GM12892 (cell line): ENCODE measurements at regions not wholly inside any gene's neighbourhood (a gene's known extent, or its start where the extent isn't known, plus 50 kb on each side); places are given as distances from the start of the nearest gene placed in this dataset.

Source experiments
- POLR2A ChIP-seq: IDR thresholded peaks from 2 replicates; pipeline ENCODE4 v1.6.1; 2011; ENCODE audit warnings: low read depth, low read length, control low read depth
- POLR2AphosphoS5 ChIP-seq: IDR thresholded peaks from 2 replicates; pipeline ENCODE4 v1.6.1; 2011; ENCODE audit warnings: low read depth, low read length, control low read depth

GRCh38 chr17:43330876-43331639 lies 67.7 kb upstream of the ARL4D start:
- TF ChIP-seq POLR2A, result no peak
- TF ChIP-seq POLR2AphosphoS5, result no peak
